ENCODE measurements at regions not wholly inside any gene's neighbourhood (a gene's known extent, or its start where the extent isn't known, plus 50 kb on each side); places are given as distances from the start of the nearest gene placed in this dataset.

- Mint-ChIP-seq H3K27me3 (no peaks in the 10 kb centered on the region), H3K4me3 (peak overlapping the region; percentile 41), H3K4me1 (ENCODE audit: unreplicated experiment) (peaks cover 32% of the 10 kb centered on the region), H3K27ac (peak overlapping the region; percentile 94), H3K9me3 (no peaks in the 10 kb centered on the region), H3K36me3 (peaks cover 12% of the 10 kb centered on the region)
- no peak for TF ChIP-seq CTCF (conservative IDR thresholded peaks at IDR 0.05)
- no peak for DNase-seq (ENCODE audit: extremely low spot score, unreplicated experiment)
Observed at GRCh38 chr6:150667359-150667758, 67.7 kb downstream of the PLEKHG1 start.

- Mint-ChIP-seq H3K4me3 (peak overlapping the region; percentile 65), H3K4me1 (ENCODE audit: unreplicated experiment) (peaks cover 37% of the 10 kb centered on the region), H3K27ac (peak overlapping the region; percentile 94), H3K36me3 (peaks cover 12% of the 10 kb centered on the region), H3K27me3 (no peaks in the 10 kb centered on the region), H3K9me3 (no peaks in the 10 kb centered on the region)
- peak; percentile 82 for DNase-seq (ENCODE audit: extremely low spot score, unreplicated experiment)
- TF ChIP-seq CTCF (conservative IDR thresholded peaks at IDR 0.05), result peak; percentile 46
Observed at GRCh38 chr6:150667977-150668716, 68.5 kb downstream of the PLEKHG1 start.

GRCh38 chr6:150668900-150669302 is 69.2 kb downstream of the PLEKHG1 start:
- Mint-ChIP-seq H3K27me3 (peaks cover 1% of the 10 kb centered on the region), H3K27ac (peak overlapping the region; percentile 94), H3K4me3 (peak overlapping the region; percentile 65), H3K9me3 (no peaks in the 10 kb centered on the region), H3K36me3 (peaks cover 11% of the 10 kb centered on the region), H3K4me1 (ENCODE audit: unreplicated experiment) (peaks cover 40% of the 10 kb centered on the region)
- DNase-seq (ENCODE audit: extremely low spot score, unreplicated experiment), result no peak
- no peak for TF ChIP-seq CTCF (conservative IDR thresholded peaks at IDR 0.05)

GRCh38 chr6:150670311-150670710 is 70.6 kb downstream of the PLEKHG1 start:
- peaks cover 12% of the 10 kb centered on the region for H3K36me3 Mint-ChIP-seq
- peaks cover 44% of the 10 kb centered on the region for H3K4me1 Mint-ChIP-seq (ENCODE audit: unreplicated experiment)
- peak; percentile 40 for TF ChIP-seq CTCF (conservative IDR thresholded peaks at IDR 0.05)
- H3K27ac Mint-ChIP-seq, result no peak overlapping the region
- no peaks in the 10 kb centered on the region for H3K9me3 Mint-ChIP-seq
- DNase-seq (ENCODE audit: extremely low spot score, unreplicated experiment), result no peak
- no peak overlapping the region for H3K4me3 Mint-ChIP-seq
- H3K27me3 Mint-ChIP-seq, result peaks cover 4% of the 10 kb centered on the region

GRCh38 chr6:150672800-150673199 is 73.1 kb downstream of the PLEKHG1 start:
- Mint-ChIP-seq H3K4me3 (no peak overlapping the region), H3K4me1 (ENCODE audit: unreplicated experiment) (peaks cover 46% of the 10 kb centered on the region), H3K27me3 (peaks cover 4% of the 10 kb centered on the region), H3K27ac (no peak overlapping the region), H3K36me3 (peaks cover 15% of the 10 kb centered on the region), H3K9me3 (no peaks in the 10 kb centered on the region)
- DNase-seq (ENCODE audit: extremely low spot score, unreplicated experiment), result no peak
- TF ChIP-seq CTCF (conservative IDR thresholded peaks at IDR 0.05), result no peak
